ENCODE measurements at regions not wholly inside any gene's neighbourhood (a gene's known extent, or its start where the extent isn't known, plus 50 kb on each side); places are given as distances from the start of the nearest gene placed in this dataset.

DNA sequence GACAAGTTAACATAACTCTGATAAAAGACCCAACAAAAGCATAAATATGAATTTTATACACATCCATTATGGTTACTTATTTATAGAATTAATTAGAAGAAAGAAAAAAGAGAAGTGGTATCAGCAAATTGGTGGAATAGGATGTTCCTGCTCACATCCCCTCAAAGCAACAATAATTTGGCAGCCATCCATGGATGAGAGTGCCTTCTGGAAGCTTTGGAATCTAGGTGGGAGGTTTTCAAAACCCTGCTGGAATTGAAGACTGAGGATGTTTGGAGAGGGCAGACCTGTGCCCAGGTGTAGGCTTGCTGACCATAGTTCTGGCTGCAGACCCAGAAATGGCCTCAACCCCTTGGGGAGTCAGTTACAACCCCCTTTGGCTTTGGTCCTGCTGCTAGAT lies 91.2 kb downstream of the EDEM1 start:
- TF ChIP-seq POLR2A (IDR thresholded peaks at IDR 0.05): no peak
- TF ChIP-seq, protein P1, sequence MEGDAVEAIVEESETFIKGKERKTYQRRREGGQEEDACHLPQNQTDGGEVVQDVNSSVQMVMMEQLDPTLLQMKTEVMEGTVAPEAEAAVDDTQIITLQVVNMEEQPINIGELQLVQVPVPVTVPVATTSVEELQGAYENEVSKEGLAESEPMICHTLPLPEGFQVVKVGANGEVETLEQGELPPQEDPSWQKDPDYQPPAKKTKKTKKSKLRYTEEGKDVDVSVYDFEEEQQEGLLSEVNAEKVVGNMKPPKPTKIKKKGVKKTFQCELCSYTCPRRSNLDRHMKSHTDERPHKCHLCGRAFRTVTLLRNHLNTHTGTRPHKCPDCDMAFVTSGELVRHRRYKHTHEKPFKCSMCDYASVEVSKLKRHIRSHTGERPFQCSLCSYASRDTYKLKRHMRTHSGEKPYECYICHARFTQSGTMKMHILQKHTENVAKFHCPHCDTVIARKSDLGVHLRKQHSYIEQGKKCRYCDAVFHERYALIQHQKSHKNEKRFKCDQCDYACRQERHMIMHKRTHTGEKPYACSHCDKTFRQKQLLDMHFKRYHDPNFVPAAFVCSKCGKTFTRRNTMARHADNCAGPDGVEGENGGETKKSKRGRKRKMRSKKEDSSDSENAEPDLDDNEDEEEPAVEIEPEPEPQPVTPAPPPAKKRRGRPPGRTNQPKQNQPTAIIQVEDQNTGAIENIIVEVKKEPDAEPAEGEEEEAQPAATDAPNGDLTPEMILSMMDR (IDR thresholded peaks at IDR 0.05): no peak
